T-helper 1 cell treated with Interleukin-12 subunit alpha and Interleukin-12 subunit beta and Interleukin-4 antibody, amounts not matched to agents 30 μg/mL and 1 μg/mL, for 36 hours (primary cell): ENCODE measurements at regions not wholly inside any gene's neighbourhood (a gene's known extent, or its start where the extent isn't known, plus 50 kb on each side); places are given as distances from the start of the nearest gene placed in this dataset.

Experiments
- H3K27ac Mint-ChIP-seq: one replicate; pipeline ENCODE4 v1.8.0; 2021; ENCODE audit warnings: mild to moderate bottlenecking, mixed read lengths
- H3K27me3 Mint-ChIP-seq: one replicate; pipeline ENCODE4 v1.8.0; 2021; ENCODE audit warnings: low read depth, mixed read lengths
- H3K36me3 Mint-ChIP-seq: one replicate; pipeline ENCODE4 v1.8.0; 2021; ENCODE audit warnings: low read depth, mixed read lengths
- H3K4me1 Mint-ChIP-seq: one replicate; pipeline ENCODE4 v1.8.0; 2021; ENCODE audit warnings: low read depth, mixed read lengths
- H3K4me3 Mint-ChIP-seq: one replicate; pipeline ENCODE4 v1.8.0; 2021; ENCODE audit warnings: mild to moderate bottlenecking, moderate library complexity, mixed read lengths
- H3K9me3 Mint-ChIP-seq: one replicate; pipeline ENCODE4 v1.8.0; 2021; ENCODE audit warnings: mixed read lengths

DNA sequence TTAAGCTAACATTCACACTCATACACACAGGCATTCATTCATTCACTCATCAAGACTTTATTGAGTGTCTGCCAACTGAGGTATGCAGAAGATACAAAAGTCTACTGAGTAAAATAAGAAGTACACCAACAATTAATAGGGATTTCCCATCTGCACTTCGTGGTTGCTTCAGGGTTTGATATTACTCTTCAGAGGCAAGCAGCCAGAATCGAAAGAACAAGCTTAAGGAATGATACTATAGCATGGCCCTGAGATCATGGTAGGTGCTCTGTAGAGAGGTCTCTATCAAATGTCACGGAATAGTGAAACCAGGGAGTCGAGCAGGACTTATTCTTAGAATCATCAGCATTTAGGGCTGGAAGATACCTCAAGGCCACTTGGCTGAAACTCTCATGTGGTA, 135.4 kb downstream of the NRN1 start:
- Mint-ChIP-seq H3K36me3 (peaks cover 13% of the 10 kb centered on the region), H3K4me1 (peaks cover 36% of the 10 kb centered on the region), H3K27me3 (peaks cover 2% of the 10 kb centered on the region), H3K9me3 (peaks cover 11% of the 10 kb centered on the region), H3K4me3 (no peak overlapping the region), H3K27ac (no peak overlapping the region)

DNA sequence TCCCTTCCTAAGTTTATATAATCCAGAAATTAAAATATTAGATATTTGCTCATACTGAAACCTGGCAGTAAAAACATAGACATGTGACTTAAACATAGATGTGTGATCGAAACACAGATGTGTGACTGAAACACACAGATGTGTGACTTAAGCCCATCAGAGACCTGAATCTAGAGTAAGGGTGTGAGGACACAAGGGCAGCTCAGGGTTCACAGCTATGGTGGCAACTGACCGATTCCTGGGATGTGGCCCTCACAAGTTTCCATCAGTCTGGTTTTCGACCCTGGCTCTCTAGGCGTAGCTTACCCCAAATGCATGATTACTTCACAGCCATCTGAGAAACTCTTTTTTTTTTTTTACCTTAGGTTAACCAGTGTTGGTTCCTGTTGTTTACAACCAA, 137.0 kb downstream of the NRN1 start:
- Mint-ChIP-seq H3K36me3 (peaks cover 16% of the 10 kb centered on the region), H3K27ac (peak overlapping the region; percentile 76), H3K4me1 (peaks cover 50% of the 10 kb centered on the region), H3K9me3 (peaks cover 18% of the 10 kb centered on the region), H3K27me3 (peaks cover 3% of the 10 kb centered on the region), H3K4me3 (no peak overlapping the region)

- Mint-ChIP-seq H3K27ac (peak overlapping the region; percentile 76), H3K36me3 (peaks cover 16% of the 10 kb centered on the region), H3K9me3 (peaks cover 18% of the 10 kb centered on the region), H3K4me1 (peaks cover 50% of the 10 kb centered on the region), H3K4me3 (no peak overlapping the region), H3K27me3 (peaks cover 3% of the 10 kb centered on the region)
These were observed 137.5 kb downstream of the NRN1 start for GRCh38 chr6:5869261-5869660.

DNA sequence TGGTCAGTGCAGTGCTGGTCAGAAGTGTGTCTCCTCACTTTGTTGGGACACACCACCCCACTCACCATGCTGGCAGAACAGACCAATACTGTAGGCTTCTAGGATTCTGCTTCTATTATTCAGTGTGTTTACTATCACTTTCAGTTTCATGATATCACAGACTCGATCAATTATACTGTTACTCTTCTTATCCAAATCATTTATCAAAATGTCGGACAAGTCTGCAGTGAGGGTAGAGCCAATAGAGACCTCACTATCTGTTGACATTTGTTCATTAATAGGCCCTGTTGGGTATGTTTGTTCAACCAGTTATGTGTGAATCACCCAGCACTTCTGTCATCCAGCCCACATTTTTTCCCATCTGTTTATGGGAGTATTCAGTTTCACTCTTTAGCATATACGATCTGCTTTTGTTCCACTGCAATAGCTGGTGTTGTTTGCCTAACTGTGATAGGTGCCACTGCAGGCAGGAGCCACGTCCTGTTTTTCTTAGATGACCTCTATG, 140.1 kb downstream of the NRN1 start:
- Mint-ChIP-seq H3K36me3 (peaks cover 9% of the 10 kb centered on the region), H3K9me3 (peaks cover 12% of the 10 kb centered on the region), H3K27me3 (peaks cover 3% of the 10 kb centered on the region), H3K4me3 (peak overlapping the region; percentile 80), H3K4me1 (peaks cover 43% of the 10 kb centered on the region), H3K27ac (peak overlapping the region; percentile 91)

DNA sequence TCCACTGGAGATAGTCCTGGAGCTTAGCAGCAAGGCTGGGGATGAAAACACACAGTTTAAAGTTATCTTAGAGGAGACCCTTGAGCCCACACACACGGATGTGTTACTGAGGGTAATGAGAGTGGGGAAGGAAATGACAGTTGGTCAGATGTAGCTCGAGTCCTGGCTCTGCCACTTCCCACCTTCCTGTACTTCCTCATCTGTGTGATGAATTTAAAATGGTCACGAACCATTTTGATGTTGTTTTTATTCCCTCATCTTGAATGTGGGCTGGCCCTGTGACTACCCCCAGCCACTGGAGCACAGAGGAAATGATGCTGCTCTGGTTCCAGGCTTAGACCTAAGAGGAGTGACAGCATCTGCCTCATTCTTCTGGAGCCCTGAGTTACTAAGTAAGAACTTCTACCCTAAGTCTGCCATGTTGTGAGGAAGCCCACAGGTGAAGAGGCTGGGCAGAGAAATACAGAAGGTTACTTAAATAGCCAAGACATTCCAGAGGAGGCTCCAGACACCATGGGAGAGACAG, 141.2 kb downstream of the NRN1 start:
- Mint-ChIP-seq H3K27me3 (peaks cover 7% of the 10 kb centered on the region), H3K36me3 (peaks cover 6% of the 10 kb centered on the region), H3K27ac (peak overlapping the region; percentile 42), H3K4me1 (peaks cover 40% of the 10 kb centered on the region), H3K9me3 (peaks cover 9% of the 10 kb centered on the region), H3K4me3 (no peak overlapping the region)

DNA sequence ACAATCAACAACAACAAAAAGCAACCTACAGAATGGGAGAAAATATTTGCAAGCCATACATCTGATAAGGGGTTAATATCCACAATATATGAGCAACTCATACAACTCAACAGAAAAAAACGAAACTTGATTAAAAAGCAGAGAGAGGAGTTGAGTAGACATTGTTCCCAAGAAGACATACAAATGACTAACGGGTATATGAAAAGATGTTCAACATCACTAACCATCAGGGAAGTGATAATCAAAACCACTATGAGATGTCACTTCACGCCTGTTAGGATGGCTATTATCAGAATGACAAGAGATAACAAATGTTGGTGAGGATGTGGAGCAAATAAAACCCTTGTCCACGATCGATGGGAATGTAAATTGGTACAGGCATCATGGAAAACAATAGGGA, 145.9 kb downstream of the NRN1 start:
- Mint-ChIP-seq H3K36me3 (peaks cover 4% of the 10 kb centered on the region), H3K4me1 (peaks cover 9% of the 10 kb centered on the region), H3K27me3 (peaks cover 17% of the 10 kb centered on the region), H3K9me3 (peaks cover 10% of the 10 kb centered on the region), H3K4me3 (no peak overlapping the region), H3K27ac (no peak overlapping the region)

DNA sequence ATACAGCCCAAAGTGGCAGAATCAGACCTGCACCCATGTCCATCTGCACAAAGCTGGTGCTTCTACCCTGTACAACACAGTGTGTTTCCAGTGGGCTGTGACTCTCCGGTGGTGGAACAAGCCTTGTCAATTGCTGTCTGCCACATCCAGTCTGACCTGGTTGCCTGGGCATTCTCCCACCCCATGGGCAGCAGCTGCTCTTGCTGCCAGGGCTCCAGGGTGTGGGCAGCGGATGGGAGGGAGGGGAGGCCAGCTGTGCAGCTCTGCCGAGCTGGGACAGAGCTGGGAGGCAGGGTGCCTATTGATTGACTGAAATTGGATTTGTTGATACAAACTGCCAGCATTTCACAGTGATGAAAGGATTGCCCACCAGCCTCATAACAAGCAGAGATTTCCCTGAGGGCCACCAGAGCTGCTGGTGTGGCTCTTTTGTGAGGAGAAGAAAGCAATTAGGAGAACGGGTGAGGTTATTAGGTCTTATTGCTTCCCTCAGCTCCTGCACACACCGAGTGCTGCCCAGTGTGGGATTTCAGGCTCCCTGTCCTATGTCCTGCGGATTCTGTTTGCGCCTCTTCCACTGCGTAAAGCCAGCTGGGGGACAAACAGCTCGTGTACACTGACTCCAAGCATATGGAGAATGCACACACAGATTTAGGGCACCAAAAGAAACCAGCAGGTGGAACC, 150.8 kb downstream of the NRN1 start:
- H3K9me3 Mint-ChIP-seq, result peaks cover 5% of the 10 kb centered on the region
- peaks cover 1% of the 10 kb centered on the region for H3K36me3 Mint-ChIP-seq
- no peak overlapping the region for H3K4me3 Mint-ChIP-seq

DNA sequence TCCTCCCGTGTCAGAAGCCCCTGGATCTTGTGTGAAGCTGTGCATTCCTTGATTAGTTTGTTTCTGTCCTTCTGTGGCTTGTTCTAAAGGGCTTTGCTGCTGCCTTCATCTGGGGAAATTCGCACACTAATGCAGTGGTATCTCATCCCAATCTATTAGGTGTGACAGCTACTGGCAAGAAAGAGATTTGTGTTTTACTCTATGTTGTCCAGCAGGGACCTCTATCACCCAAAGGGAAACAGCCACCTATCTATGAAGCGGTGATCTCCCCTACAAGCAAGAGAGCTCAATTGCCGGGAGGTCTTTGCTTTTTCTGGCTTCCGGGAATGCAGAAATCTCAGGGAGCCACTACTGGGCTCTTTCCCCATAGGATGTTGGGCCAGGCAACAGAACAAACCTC, 151.8 kb downstream of the NRN1 start:
- Mint-ChIP-seq H3K27ac (no peak overlapping the region), H3K4me1 (peaks cover 7% of the 10 kb centered on the region), H3K9me3 (peaks cover 5% of the 10 kb centered on the region), H3K27me3 (peaks cover 30% of the 10 kb centered on the region), H3K36me3 (peaks cover 1% of the 10 kb centered on the region), H3K4me3 (no peak overlapping the region)

More for the DNA sequence above, 150.8 kb downstream of the NRN1 start:
- H3K27ac Mint-ChIP-seq, result no peak overlapping the region
- peaks cover 28% of the 10 kb centered on the region for H3K27me3 Mint-ChIP-seq
- H3K4me1 Mint-ChIP-seq, result peaks cover 2% of the 10 kb centered on the region

GRCh38 chr6:5851261-5851757, 155.4 kb downstream of the NRN1 start:
- Mint-ChIP-seq H3K4me1 (peaks cover 15% of the 10 kb centered on the region), H3K36me3 (no peaks in the 10 kb centered on the region), H3K4me3 (peak overlapping the region; percentile 75), H3K27me3 (peaks cover 30% of the 10 kb centered on the region), H3K9me3 (no peaks in the 10 kb centered on the region), H3K27ac (peak overlapping the region; percentile 63)

- peaks cover 29% of the 10 kb centered on the region for H3K27me3 Mint-ChIP-seq
- no peak overlapping the region for H3K27ac Mint-ChIP-seq
- no peaks in the 10 kb centered on the region for H3K9me3 Mint-ChIP-seq
- peak overlapping the region; percentile 64 for H3K4me3 Mint-ChIP-seq
- no peaks in the 10 kb centered on the region for H3K36me3 Mint-ChIP-seq
- H3K4me1 Mint-ChIP-seq, result peaks cover 15% of the 10 kb centered on the region
These were observed 155.9 kb downstream of the NRN1 start for GRCh38 chr6:5850848-5851255.

DNA sequence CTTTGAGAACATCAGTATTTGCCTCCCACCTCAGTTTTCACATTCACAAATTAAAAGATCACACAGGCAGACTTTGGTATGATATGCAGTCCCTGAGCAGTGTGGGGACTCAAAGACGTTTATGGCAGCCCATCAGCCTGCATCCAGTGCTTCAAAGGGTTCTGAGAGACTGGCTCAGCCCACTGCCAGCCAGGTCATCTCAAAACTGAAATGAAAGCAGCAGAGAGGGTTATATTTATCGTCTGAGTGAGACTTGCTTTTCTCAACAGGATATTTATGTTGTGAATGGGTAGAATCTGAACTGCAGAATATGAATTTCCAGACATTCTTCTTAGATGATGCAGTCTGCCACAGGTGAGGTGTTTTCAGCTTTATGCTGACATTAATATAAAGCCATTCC, 159.8 kb downstream of the NRN1 start:
- H3K9me3 Mint-ChIP-seq, result no peaks in the 10 kb centered on the region
- no peak overlapping the region for H3K27ac Mint-ChIP-seq
- H3K4me1 Mint-ChIP-seq, result peaks cover 15% of the 10 kb centered on the region
- no peak overlapping the region for H3K4me3 Mint-ChIP-seq
- no peaks in the 10 kb centered on the region for H3K36me3 Mint-ChIP-seq
- H3K27me3 Mint-ChIP-seq, result peaks cover 51% of the 10 kb centered on the region

DNA sequence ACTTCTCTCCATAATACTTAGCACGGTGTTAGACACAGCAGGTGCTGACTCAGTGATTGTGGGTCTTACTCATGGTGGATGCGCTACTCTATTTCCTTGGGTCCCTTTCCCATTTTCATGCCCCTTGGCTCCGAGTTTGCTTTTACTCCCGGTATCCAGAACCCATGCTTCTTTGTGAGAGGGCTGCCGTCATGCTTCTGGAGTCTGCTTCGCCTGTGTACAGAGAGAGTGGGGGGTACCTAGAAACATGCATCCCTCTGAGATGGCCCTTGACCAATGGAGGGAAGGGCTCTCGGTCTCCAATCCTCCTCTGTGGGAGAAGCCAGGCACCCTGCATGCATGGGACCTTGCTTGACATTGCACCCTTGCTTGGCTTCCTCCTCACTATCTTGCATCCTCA, 160.4 kb downstream of the NRN1 start:
- Mint-ChIP-seq H3K27me3 (peaks cover 49% of the 10 kb centered on the region), H3K27ac (no peak overlapping the region)

DNA sequence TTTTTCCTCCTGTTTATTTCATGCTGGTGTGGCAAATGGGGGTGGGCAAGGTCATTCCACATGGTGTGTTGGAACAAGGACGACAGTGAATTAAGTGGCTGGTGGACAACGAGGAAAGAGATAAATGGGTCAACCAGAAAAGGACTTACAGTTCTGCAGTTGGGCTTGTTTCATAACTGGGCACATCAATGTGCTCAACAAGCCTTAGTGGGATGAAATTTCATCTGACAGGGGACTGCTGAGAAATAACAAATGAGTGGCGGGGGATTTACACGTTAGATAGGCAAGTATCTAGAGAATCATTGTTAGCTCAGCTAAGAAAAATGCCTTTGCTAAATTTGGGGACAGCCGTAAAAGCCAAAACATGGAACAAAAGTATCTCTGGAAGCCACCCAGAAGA, 163.6 kb downstream of the NRN1 start:
- Mint-ChIP-seq H3K9me3 (no peaks in the 10 kb centered on the region), H3K27me3 (peaks cover 36% of the 10 kb centered on the region), H3K4me1 (peaks cover 8% of the 10 kb centered on the region), H3K4me3 (no peak overlapping the region), H3K36me3 (no peaks in the 10 kb centered on the region), H3K27ac (no peak overlapping the region)

More for the DNA sequence above, 160.4 kb downstream of the NRN1 start:
- H3K9me3 Mint-ChIP-seq, result no peaks in the 10 kb centered on the region
- no peaks in the 10 kb centered on the region for H3K36me3 Mint-ChIP-seq
- H3K4me3 Mint-ChIP-seq, result no peak overlapping the region
- peaks cover 13% of the 10 kb centered on the region for H3K4me1 Mint-ChIP-seq

GRCh38 chr6:5840734-5841390, 165.9 kb downstream of the NRN1 start:
- Mint-ChIP-seq H3K9me3 (no peaks in the 10 kb centered on the region), H3K27ac (no peak overlapping the region), H3K4me1 (no peaks in the 10 kb centered on the region), H3K4me3 (no peak overlapping the region), H3K36me3 (no peaks in the 10 kb centered on the region), H3K27me3 (peaks cover 32% of the 10 kb centered on the region)
